ENCODE measurements at regions not wholly inside any gene's neighbourhood (a gene's known extent, or its start where the extent isn't known, plus 50 kb on each side); places are given as distances from the start of the nearest gene placed in this dataset. TPM values are rescaled to one million over a fixed set of nuclear protein-coding genes. Genes with fewer than 3 reads are reported as not detected.
A peak's percentile ranks its signal among the peaks of the same experiment; 100 is the strongest.

GRCh38 chr5:149429839-149430721 lies 51.0 kb upstream of the IL17B start:
- TF ChIP-seq CTCF (IDR thresholded peaks at IDR 0.05; ENCODE audit: insufficient read depth, low read length) = peak; percentile 42
- no peak overlapping the region for H3K4me3 ChIP-seq (ENCODE audit: low read depth, low read length)
- DNase-seq (ENCODE audit: low read depth) = no peak

Small RNA genes lying in the stretch of these regions (small RNA-seq; reads per million reads assigned to genes)
- gene MIR145 = not detected
